Esophagus (tissue), 2 donors: ENCODE measurements at regions not wholly inside any gene's neighbourhood (a gene's known extent, or its start where the extent isn't known, plus 50 kb on each side); places are given as distances from the start of the nearest gene placed in this dataset.

Experiments
- H3K27ac ChIP-seq, 2 donors: one replicate each; pipeline ENCODE4 v1.5.1; 2013; ENCODE audit warnings: low read depth in 2 of 2, mild to moderate bottlenecking in 2 of 2, inconsistent platforms in 1 of 2, low read length in 1 of 2, moderate library complexity in 1 of 2
- H3K27me3 ChIP-seq, 2 donors: one replicate each; pipeline ENCODE4 v1.6.1; 2013; ENCODE audit warnings: low read length in 2 of 2, control low read depth in 1 of 2, mild to moderate bottlenecking in 1 of 2; ENCODE audit not compliant: insufficient read depth in 2 of 2, control insufficient read depth in 1 of 2
- H3K36me3 ChIP-seq, 2 donors: one replicate each; pipeline ENCODE4 v1.6.1; 2013; ENCODE audit warnings: low read length in 1 of 2; ENCODE audit not compliant: control insufficient read depth in 2 of 2, insufficient read depth in 2 of 2
- H3K4me1 ChIP-seq, 2 donors: one replicate each; pipeline ENCODE4 v1.6.1; 2013; ENCODE audit warnings: low read length in 1 of 2; ENCODE audit not compliant: control insufficient read depth in 2 of 2, insufficient read depth in 2 of 2
- H3K4me3 ChIP-seq, 2 donors: one replicate each; pipeline ENCODE4 v1.5.1; 2013; ENCODE audit warnings: low read length in 2 of 2, mild to moderate bottlenecking in 2 of 2, low read depth in 1 of 2, moderate library complexity in 1 of 2
- H3K9me3 ChIP-seq, 2 donors: one replicate each; pipeline ENCODE4 v1.6.1; 2013; ENCODE audit warnings: mild to moderate bottlenecking in 2 of 2, low read depth in 1 of 2, low read length in 1 of 2, moderate library complexity in 1 of 2; ENCODE audit not compliant: control insufficient read depth in 2 of 2, insufficient read depth in 1 of 2
- WGBS, 2 donors: extraction: QIAGEN DNeasy Blood & Tissue Kit; methylation state at CpG; one replicate each; pipeline ENCODE4 v1.1.7; 2013; 5-methylcytosine and 5-hydroxymethylcytosine counted together
- donor health status: healthy with polysubstance abuse.
- donor health status: Bipolar disorder and iron deficiency.

DNA sequence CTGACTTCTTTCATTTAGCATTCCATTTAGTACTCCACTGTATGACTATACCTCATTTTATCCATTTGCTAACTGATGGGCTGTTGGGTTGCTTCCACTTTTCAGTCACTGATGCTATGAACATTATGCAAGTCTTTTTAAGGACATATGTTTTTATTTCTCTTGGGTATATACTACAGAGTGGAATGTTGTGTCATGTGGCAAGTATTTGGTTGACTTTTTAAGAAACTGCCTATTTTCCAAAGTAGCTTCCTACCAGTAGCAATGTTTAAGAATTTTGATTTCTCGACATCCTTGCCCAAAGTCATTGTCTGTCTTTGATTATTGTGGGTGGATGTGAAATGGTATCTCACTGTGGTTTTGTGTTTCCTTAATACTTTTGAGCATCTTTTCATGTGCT, 110.1 kb upstream of the TPM1 start:
- Histone ChIP-seq H3K27ac (no peak overlapping the region), H3K4me1 (no peaks in the 10 kb centered on the region), H3K27me3 (no peaks in the 10 kb centered on the region), H3K36me3 (no peaks in the 10 kb centered on the region), H3K9me3 (no peaks in the 10 kb centered on the region), H3K4me3 (no peak overlapping the region)
- 22 to 46% methylated on average over 1 of the region's 1 CpG for WGBS, 2 donors

DNA sequence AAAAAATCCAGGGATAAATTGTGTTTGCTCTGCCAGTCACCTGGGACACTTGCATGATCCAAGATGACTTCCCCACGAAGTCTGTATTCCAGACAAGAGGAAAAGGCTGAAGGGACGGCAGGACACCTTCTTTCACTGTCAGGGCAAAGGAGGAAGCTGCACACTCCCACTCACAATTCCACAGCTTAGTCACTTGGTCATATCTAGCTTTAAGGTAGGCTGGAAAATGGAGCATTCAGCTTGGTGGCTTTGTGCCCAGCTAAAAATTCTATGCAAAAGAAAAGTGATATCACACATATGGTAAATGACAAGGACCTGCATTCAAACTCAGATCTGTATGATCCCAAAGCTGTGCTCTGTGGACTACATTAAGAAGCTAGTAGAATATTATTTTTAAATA, 109.2 kb upstream of the TPM1 start:
- H3K9me3 ChIP-seq: no peaks in the 10 kb centered on the region
- no peak overlapping the region for H3K27ac ChIP-seq
- H3K4me3 ChIP-seq: no peak overlapping the region
- H3K36me3 ChIP-seq: no peaks in the 10 kb centered on the region
- 50 to 54% methylated on average over 2 of the region's 2 CpGs for WGBS, 2 donors
- no peaks in the 10 kb centered on the region for H3K4me1 ChIP-seq
- H3K27me3 ChIP-seq: no peaks in the 10 kb centered on the region

GRCh38 chr15:62934236-62934971, 108.1 kb upstream of the TPM1 start:
- H3K27ac ChIP-seq: no peak overlapping the region
- 78 to 80% methylated on average over 14 of the region's 14 CpGs for WGBS, 2 donors

GRCh38 chr15:62935300-62936081, 107.1 kb upstream of the TPM1 start:
- WGBS, 2 donors: 70 to 75% methylated on average over 12 of the region's 12 CpGs
- H3K27ac ChIP-seq: no peak overlapping the region
- no peaks in the 10 kb centered on the region for H3K4me1 ChIP-seq
- H3K9me3 ChIP-seq: no peaks in the 10 kb centered on the region
- H3K27me3 ChIP-seq: no peaks in the 10 kb centered on the region
- no peaks in the 10 kb centered on the region for H3K36me3 ChIP-seq
- H3K4me3 ChIP-seq: no peak overlapping the region

More at GRCh38 chr15:62934236-62934971, 108.1 kb upstream of the TPM1 start:
- Histone ChIP-seq H3K36me3 (no peaks in the 10 kb centered on the region), H3K4me3 (no peak overlapping the region), H3K27me3 (no peaks in the 10 kb centered on the region), H3K4me1 (no peaks in the 10 kb centered on the region), H3K9me3 (no peaks in the 10 kb centered on the region)

GRCh38 chr15:62938825-62939224, 103.7 kb upstream of the TPM1 start:
- Histone ChIP-seq H3K36me3 (no peaks in the 10 kb centered on the region), H3K27ac (no peak overlapping the region), H3K9me3 (no peaks in the 10 kb centered on the region), H3K4me3 (no peak overlapping the region), H3K27me3 (no peaks in the 10 kb centered on the region), H3K4me1 (peaks cover 0 to 5% of the 10 kb centered on the region in 2 donors)
- WGBS, 2 donors: 79 to 86% methylated on average over 3 of the region's 3 CpGs

DNA sequence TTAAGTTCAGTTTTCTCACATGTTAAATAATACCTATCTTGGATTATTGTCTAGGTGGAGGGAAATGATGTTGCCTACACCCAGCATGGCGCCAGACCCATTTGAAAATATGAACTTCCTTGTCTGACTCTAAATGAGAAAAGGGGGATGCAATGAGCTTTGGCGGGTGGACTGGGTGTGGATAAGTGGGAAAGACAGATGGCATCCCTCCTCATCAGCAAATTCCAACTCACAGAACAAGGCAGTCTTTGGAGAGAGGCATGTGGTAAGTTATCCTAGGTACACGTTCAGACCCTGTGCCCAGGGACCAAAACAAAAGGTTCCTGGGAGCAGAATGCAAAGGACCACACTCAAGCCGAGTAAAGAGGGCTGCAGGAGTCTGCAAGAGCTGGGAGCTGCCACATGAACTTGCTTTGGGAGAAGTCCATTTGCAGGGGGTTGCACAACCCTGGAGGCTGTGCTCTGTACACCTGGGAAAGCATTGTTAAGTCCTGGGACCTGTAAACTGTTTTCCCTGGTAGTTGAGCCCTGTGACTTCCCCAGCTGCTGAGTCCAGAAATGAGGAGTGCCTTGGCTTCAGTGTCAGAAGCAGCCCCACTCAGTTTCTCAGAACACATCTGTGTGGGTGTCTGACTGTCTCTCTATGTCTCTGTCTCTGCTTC, 102.3 kb upstream of the TPM1 start:
- peaks cover 0 to 5% of the 10 kb centered on the region in 2 donors for H3K4me1 ChIP-seq
- H3K4me3 ChIP-seq: no peak overlapping the region
- no peaks in the 10 kb centered on the region for H3K27me3 ChIP-seq
- peak overlapping the region; percentile 52 to 59 for H3K27ac ChIP-seq
- WGBS, 2 donors: 74% methylated on average over 4 of the region's 4 CpGs
- H3K9me3 ChIP-seq: no peaks in the 10 kb centered on the region
- H3K36me3 ChIP-seq: no peaks in the 10 kb centered on the region

- Histone ChIP-seq H3K27ac (peak overlapping the region; percentile 66 to 80), H3K36me3 (no peaks in the 10 kb centered on the region), H3K9me3 (no peaks in the 10 kb centered on the region), H3K4me1 (peaks cover 0 to 5% of the 10 kb centered on the region in 2 donors), H3K27me3 (no peaks in the 10 kb centered on the region), H3K4me3 (no peak overlapping the region)
- 49 to 69% methylated on average over 11 of the region's 11 CpGs for WGBS, 2 donors
These were observed 101.7 kb upstream of the TPM1 start for GRCh38 chr15:62940755-62941361.

- Histone ChIP-seq H3K36me3 (no peaks in the 10 kb centered on the region), H3K27me3 (no peaks in the 10 kb centered on the region), H3K4me1 (peaks cover 0 to 5% of the 10 kb centered on the region in 2 donors), H3K9me3 (no peaks in the 10 kb centered on the region), H3K27ac (peak overlapping the region in 1 of 2 donors; percentile 80), H3K4me3 (no peak overlapping the region)
These were observed 100.8 kb upstream of the TPM1 start for GRCh38 chr15:62941699-62942098.

- 90 to 95% methylated on average over 9 of the region's 9 CpGs for WGBS, 2 donors
- Histone ChIP-seq H3K4me1 (peaks cover 0 to 5% of the 10 kb centered on the region in 2 donors), H3K27ac (no peak overlapping the region), H3K27me3 (no peaks in the 10 kb centered on the region), H3K9me3 (no peaks in the 10 kb centered on the region), H3K36me3 (no peaks in the 10 kb centered on the region), H3K4me3 (no peak overlapping the region)
These were observed 100.1 kb upstream of the TPM1 start for GRCh38 chr15:62942428-62942827.
